ENCODE measurements at regions not wholly inside any gene's neighbourhood (a gene's known extent, or its start where the extent isn't known, plus 50 kb on each side); places are given as distances from the start of the nearest gene placed in this dataset.

DNA sequence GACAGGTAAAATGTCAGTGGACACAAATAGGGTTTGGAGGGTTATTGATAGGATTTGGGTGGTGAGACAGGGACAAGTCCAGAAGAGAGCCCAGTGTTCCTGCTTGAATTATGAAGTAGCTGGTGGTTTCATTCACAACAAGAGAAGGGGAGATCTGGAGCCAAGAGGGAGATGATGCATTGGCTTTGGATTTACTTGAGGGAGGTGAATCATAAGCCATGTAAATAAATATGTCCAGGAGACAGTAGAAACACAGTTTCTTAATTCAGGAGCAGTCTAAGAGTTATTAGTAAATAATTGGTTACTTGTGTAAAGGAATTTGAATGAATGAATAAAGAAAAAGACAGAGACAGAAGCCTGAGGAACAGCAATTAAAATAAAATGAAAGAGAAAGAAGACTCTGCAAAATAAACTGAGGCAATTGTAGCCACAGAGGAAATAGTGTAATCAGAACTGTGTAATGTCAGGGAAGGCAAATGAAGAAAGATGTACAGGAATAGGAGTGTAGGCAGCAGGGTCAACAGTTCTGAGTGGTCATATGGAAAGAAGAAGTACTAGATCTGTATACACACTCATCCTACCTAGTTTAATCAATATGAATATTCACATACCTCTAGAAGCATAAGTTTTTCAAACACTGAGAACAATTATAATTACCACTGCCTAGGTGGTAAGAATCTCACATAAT, 50.2 kb upstream of the CXCL8 start:
- no peaks in the 10 kb centered on the region for H3K4me1 Mint-ChIP-seq
- ATAC-seq (no peak), DNase-seq (no peak)
- H3K27me3 Mint-ChIP-seq: no peaks in the 10 kb centered on the region
- H3K27ac Mint-ChIP-seq: no peak overlapping the region
- peaks cover 2% of the 10 kb centered on the region for H3K9me3 Mint-ChIP-seq (ENCODE audit: low read depth)
- no peaks in the 10 kb centered on the region for H3K36me3 Mint-ChIP-seq
- no peak overlapping the region for H3K4me3 Mint-ChIP-seq
- CTCF ChIA-PET: no interaction called here
